DOHH2 (cell line): ENCODE measurements at regions not wholly inside any gene's neighbourhood (a gene's known extent, or its start where the extent isn't known, plus 50 kb on each side); places are given as distances from the start of the nearest gene placed in this dataset.

Experiments used
- H3F3A ChIP-seq: fragments of 200-600 bp; sonication (generic), shearing (Covaris generic); 2 replicates; pipeline ENCODE4 v1.6.0; 2016; ENCODE audit warnings: antibody characterized with exemption, mild to moderate bottlenecking; ENCODE audit not compliant: control insufficient read depth, insufficient read depth
- H3K27ac ChIP-seq: fragments of 200-600 bp; sonication (generic); 2 replicates; pipeline ENCODE4 v1.5.1; 2014; ENCODE audit warnings: low read depth, mild to moderate bottlenecking, low read length, moderate library complexity
- H3K27me3 ChIP-seq: fragments of 200-600 bp; sonication (generic); 2 replicates; pipeline ENCODE4 v1.6.1; 2014; ENCODE audit warnings: mild to moderate bottlenecking, low read length, mixed read lengths; ENCODE audit not compliant: control insufficient read depth
- H3K36me3 ChIP-seq: fragments of 200-600 bp; sonication (generic); 2 replicates; pipeline ENCODE4 v1.6.1; 2014; ENCODE audit warnings: mild to moderate bottlenecking, low read length, moderate library complexity, mixed read lengths; ENCODE audit not compliant: control insufficient read depth
- H3K4me1 ChIP-seq: fragments of 200-600 bp; sonication (generic); 2 replicates; pipeline ENCODE4 v1.6.1; 2014; ENCODE audit warnings: mild to moderate bottlenecking, low read length, mixed read lengths; ENCODE audit not compliant: control insufficient read depth
- H3K4me2 ChIP-seq: fragments of 200-600 bp; sonication (generic); 2 replicates; pipeline ENCODE4 v1.6.0; 2014; ENCODE audit warnings: mild to moderate bottlenecking, low read length, moderate library complexity
- H3K4me3 ChIP-seq: fragments of 200-600 bp; sonication (generic); 2 replicates; pipeline ENCODE4 v1.5.1; 2014; ENCODE audit warnings: mild to moderate bottlenecking, low read length, mixed read lengths
- H3K79me2 ChIP-seq: fragments of 200-600 bp; sonication (generic); 2 replicates; pipeline ENCODE4 v1.6.1; 2014; ENCODE audit warnings: mild to moderate bottlenecking, low read length, mixed read lengths; ENCODE audit not compliant: control insufficient read depth
- H3K9me2 ChIP-seq: fragments of 200-600 bp; sonication (generic); replicated peaks from 2 replicates; pipeline ENCODE4 v1.6.1; 2014; ENCODE audit warnings: mild to moderate bottlenecking, low read length, mixed read lengths; ENCODE audit not compliant: control insufficient read depth
- H3K9me3 ChIP-seq: fragments of 200-600 bp; sonication (generic); 2 replicates; pipeline ENCODE4 v1.6.1; 2014; ENCODE audit warnings: antibody characterized with exemption, low read length, mixed read lengths; ENCODE audit not compliant: control insufficient read depth, insufficient read depth
- H4K20me1 ChIP-seq: fragments of 200-600 bp; sonication (generic); 2 replicates; pipeline ENCODE4 v1.6.0; 2014; ENCODE audit warnings: low read depth, mild to moderate bottlenecking, antibody characterized with exemption, low read length, moderate library complexity; ENCODE audit not compliant: control insufficient read depth, insufficient read depth
- CTCF ChIP-seq: fragments of 200-600 bp; sonication (generic); IDR thresholded peaks from one replicate; pipeline ENCODE4 v1.5.1; 2014; ENCODE audit warnings: antibody characterized with exemption, mild to moderate bottlenecking, low read depth, low read length; ENCODE audit not compliant: poor library complexity, severe bottlenecking
- EZH2phosphoT487 ChIP-seq: fragments of 200-600 bp; sonication (generic); IDR thresholded peaks from 2 replicates; pipeline ENCODE4 v1.6.1; 2017; ENCODE audit warnings: borderline replicate concordance, mild to moderate bottlenecking, antibody characterized with exemption, low read length, moderate library complexity, mixed read lengths

GRCh38 chr2:185456517-185456916 is 282.1 kb upstream of the FSIP2 start:
- TF ChIP-seq CTCF (no peak), EZH2phosphoT487 (no peak)
- no peaks in the 10 kb centered on the region for H4K20me1 ChIP-seq
- H3K4me3 ChIP-seq: no peak overlapping the region
- no peak overlapping the region for H3K4me2 ChIP-seq
- no peaks in the 10 kb centered on the region for H3K36me3 ChIP-seq
- H3K9me2 ChIP-seq: no peaks in the 10 kb centered on the region
- H3K4me1 ChIP-seq: no peaks in the 10 kb centered on the region
- no peaks in the 10 kb centered on the region for H3K9me3 ChIP-seq
- H3K79me2 ChIP-seq: no peaks in the 10 kb centered on the region
- no peak overlapping the region for H3K27ac ChIP-seq
- H3F3A ChIP-seq: no peaks in the 10 kb centered on the region
- H3K27me3 ChIP-seq: no peaks in the 10 kb centered on the region

GRCh38 chr2:185463481-185463880 is 275.1 kb upstream of the FSIP2 start:
- no peaks in the 10 kb centered on the region for H3K79me2 ChIP-seq
- no peaks in the 10 kb centered on the region for H3K9me3 ChIP-seq
- no peaks in the 10 kb centered on the region for H3F3A ChIP-seq
- no peak overlapping the region for H3K4me3 ChIP-seq
- H3K9me2 ChIP-seq: no peaks in the 10 kb centered on the region
- H3K36me3 ChIP-seq: no peaks in the 10 kb centered on the region
- H3K4me2 ChIP-seq: no peak overlapping the region
- no peaks in the 10 kb centered on the region for H3K4me1 ChIP-seq
- TF ChIP-seq EZH2phosphoT487: no peak
- TF ChIP-seq CTCF: no peak
- H3K27me3 ChIP-seq: no peaks in the 10 kb centered on the region
- no peak overlapping the region for H3K27ac ChIP-seq
- no peaks in the 10 kb centered on the region for H4K20me1 ChIP-seq

- no peaks in the 10 kb centered on the region for H3K4me1 ChIP-seq
- no peak overlapping the region for H3K4me2 ChIP-seq
- H3K36me3 ChIP-seq: no peaks in the 10 kb centered on the region
- no peaks in the 10 kb centered on the region for H3K9me2 ChIP-seq
- H4K20me1 ChIP-seq: no peaks in the 10 kb centered on the region
- H3K79me2 ChIP-seq: no peaks in the 10 kb centered on the region
- H3K27ac ChIP-seq: no peak overlapping the region
- no peaks in the 10 kb centered on the region for H3K9me3 ChIP-seq
- TF ChIP-seq CTCF: no peak
- TF ChIP-seq EZH2phosphoT487: no peak
- no peaks in the 10 kb centered on the region for H3F3A ChIP-seq
- H3K27me3 ChIP-seq: no peaks in the 10 kb centered on the region
- H3K4me3 ChIP-seq: no peak overlapping the region
These were observed 271.7 kb upstream of the FSIP2 start for GRCh38 chr2:185466915-185467314.

- H3K9me3 ChIP-seq: no peaks in the 10 kb centered on the region
- TF ChIP-seq CTCF (no peak), EZH2phosphoT487 (no peak)
- H3K27ac ChIP-seq: no peak overlapping the region
- H3K79me2 ChIP-seq: no peaks in the 10 kb centered on the region
- H3K4me2 ChIP-seq: no peak overlapping the region
- no peaks in the 10 kb centered on the region for H3K4me1 ChIP-seq
- no peaks in the 10 kb centered on the region for H3F3A ChIP-seq
- H3K36me3 ChIP-seq: no peaks in the 10 kb centered on the region
- H3K27me3 ChIP-seq: no peaks in the 10 kb centered on the region
- H3K9me2 ChIP-seq: no peaks in the 10 kb centered on the region
- H3K4me3 ChIP-seq: no peak overlapping the region
- no peaks in the 10 kb centered on the region for H4K20me1 ChIP-seq
These were observed 267.2 kb upstream of the FSIP2 start for GRCh38 chr2:185471441-185471840.
